ENCODE measurements at regions not wholly inside any gene's neighbourhood (a gene's known extent, or its start where the extent isn't known, plus 50 kb on each side); places are given as distances from the start of the nearest gene placed in this dataset.

- no peak for TF ChIP-seq CTCF (IDR thresholded peaks at IDR 0.05)
- no peak for TF ChIP-seq POLR2A (IDR thresholded peaks at IDR 0.05)
- WGBS, 2 donors, result 78 to 79% methylated on average over 5 of the region's 5 CpGs
- no peaks in the 10 kb centered on the region for H3K27me3 ChIP-seq
- intact Hi-C loops (cut with DNase I), result no loop called here
- no peak for DNase-seq
- H3K27ac ChIP-seq, result no peak overlapping the region
- no peaks in the 10 kb centered on the region for H3K36me3 ChIP-seq
- no peak overlapping the region for H3K4me3 ChIP-seq (replicated peaks in 1 of 3)
- no peaks in the 10 kb centered on the region for H3K9me3 ChIP-seq
- H3K4me1 ChIP-seq, result no peaks in the 10 kb centered on the region
Observed at GRCh38 chr15:96804754-96805153, 474.3 kb downstream of the NR2F2 start.

GRCh38 chr15:96807361-96807760, 476.9 kb downstream of the NR2F2 start:
- TF ChIP-seq CTCF (IDR thresholded peaks at IDR 0.05), result no peak
- no peak for TF ChIP-seq POLR2A (IDR thresholded peaks at IDR 0.05)
- Histone ChIP-seq H3K4me3 (replicated peaks in 1 of 3) (no peak overlapping the region), H3K27me3 (no peaks in the 10 kb centered on the region), H3K36me3 (no peaks in the 10 kb centered on the region), H3K4me1 (no peaks in the 10 kb centered on the region), H3K9me3 (no peaks in the 10 kb centered on the region), H3K27ac (no peak overlapping the region)
- intact Hi-C loops (cut with DNase I), result no loop called here
- WGBS, 2 donors, result 62 to 75% methylated on average over 4 of the region's 4 CpGs
- no peak for DNase-seq

- H3K9me3 ChIP-seq, result no peaks in the 10 kb centered on the region
- TF ChIP-seq CTCF (IDR thresholded peaks at IDR 0.05) (no peak), POLR2A (IDR thresholded peaks at IDR 0.05) (no peak)
- WGBS, 2 donors, result 82 to 85% methylated on average over 2 of the region's 2 CpGs
- intact Hi-C loops (cut with DNase I), result no loop called here
- H3K4me1 ChIP-seq, result no peaks in the 10 kb centered on the region
- no peaks in the 10 kb centered on the region for H3K36me3 ChIP-seq
- no peak overlapping the region for H3K4me3 ChIP-seq (replicated peaks in 1 of 3)
- no peak for DNase-seq
- H3K27ac ChIP-seq, result no peak overlapping the region
- H3K27me3 ChIP-seq, result no peaks in the 10 kb centered on the region
Observed at GRCh38 chr15:96817900-96818299, 487.4 kb downstream of the NR2F2 start.

- no peaks in the 10 kb centered on the region for H3K4me1 ChIP-seq
- no peaks in the 10 kb centered on the region for H3K36me3 ChIP-seq
- intact Hi-C loops (cut with DNase I), result no loop called here
- WGBS, 2 donors, result 84 to 86% methylated on average over 4 of the region's 4 CpGs
- no peaks in the 10 kb centered on the region for H3K27me3 ChIP-seq
- TF ChIP-seq POLR2A (IDR thresholded peaks at IDR 0.05), result no peak
- TF ChIP-seq CTCF (IDR thresholded peaks at IDR 0.05), result no peak
- H3K9me3 ChIP-seq, result no peaks in the 10 kb centered on the region
- H3K27ac ChIP-seq, result no peak overlapping the region
- DNase-seq, result no peak
- H3K4me3 ChIP-seq (replicated peaks in 1 of 3), result no peak overlapping the region
Observed at GRCh38 chr15:96818861-96819260, 488.4 kb downstream of the NR2F2 start.

- intact Hi-C loops (cut with DNase I), result no loop called here
- Histone ChIP-seq H3K4me3 (replicated peaks in 1 of 3) (no peak overlapping the region), H3K4me1 (no peaks in the 10 kb centered on the region), H3K36me3 (no peaks in the 10 kb centered on the region), H3K27ac (no peak overlapping the region), H3K27me3 (no peaks in the 10 kb centered on the region), H3K9me3 (no peaks in the 10 kb centered on the region)
- WGBS, 2 donors, result 80 to 82% methylated on average over 8 of the region's 8 CpGs
- no peak for DNase-seq
- TF ChIP-seq POLR2A (IDR thresholded peaks at IDR 0.05), result no peak
- no peak for TF ChIP-seq CTCF (IDR thresholded peaks at IDR 0.05)
Observed at GRCh38 chr15:96827981-96828380, 497.5 kb downstream of the NR2F2 start.

Measured in thyroid gland (tissue), 4 donors.